Osteoblast (primary cell): ENCODE measurements at regions not wholly inside any gene's neighbourhood (a gene's known extent, or its start where the extent isn't known, plus 50 kb on each side); places are given as distances from the start of the nearest gene placed in this dataset.

Experiments
- DNase-seq: peaks from one replicate; pipeline ENCODE4 v3.0.0; 2011; ENCODE audit warnings: low spot score, mixed read lengths; ENCODE audit not compliant: insufficient read length; ENCODE audit errors: missing footprints
- H2AFZ ChIP-seq: 2 replicates; pipeline ENCODE4 v1.6.0; 2011; ENCODE audit warnings: mild to moderate bottlenecking, low read length
- H3K27ac ChIP-seq: 2 replicates; pipeline ENCODE4 v1.5.1; 2011; ENCODE audit warnings: mild to moderate bottlenecking, low read depth, low read length, moderate library complexity
- H3K27me3 ChIP-seq: 2 replicates; pipeline ENCODE4 v1.6.0; 2012; ENCODE audit warnings: mild to moderate bottlenecking, control low read depth, inconsistent platforms, low read length, moderate library complexity; ENCODE audit not compliant: insufficient read depth
- H3K36me3 ChIP-seq: 2 replicates; pipeline ENCODE4 v1.5.1; 2011; ENCODE audit warnings: mild to moderate bottlenecking, low read length, control low read depth, moderate library complexity; ENCODE audit not compliant: insufficient read depth
- H3K4me1 ChIP-seq: 2 replicates; pipeline ENCODE4 v1.5.1; 2011; ENCODE audit warnings: mild to moderate bottlenecking, low read length, control low read depth, moderate library complexity; ENCODE audit not compliant: insufficient read depth
- H3K4me2 ChIP-seq: 2 replicates; pipeline ENCODE4 v1.6.0; 2011; ENCODE audit warnings: mild to moderate bottlenecking, low read length; ENCODE audit not compliant: insufficient read depth
- H3K4me3 ChIP-seq: fragments of 200-600 bp; sonication (generic); 3 replicates; pipeline ENCODE4 v1.5.1; 2012; ENCODE audit warnings: mild to moderate bottlenecking, low read length, inconsistent platforms; ENCODE audit not compliant: insufficient read depth
- H3K79me2 ChIP-seq: 2 replicates; pipeline ENCODE4 v1.6.0; 2012; ENCODE audit warnings: mild to moderate bottlenecking, low read length, control low read depth, inconsistent platforms; ENCODE audit not compliant: insufficient read depth
- H3K9me3 ChIP-seq: 2 replicates; pipeline ENCODE4 v1.5.1; 2011; ENCODE audit warnings: low read depth, low read length, control low read depth
- H4K20me1 ChIP-seq: 2 replicates; pipeline ENCODE4 v1.6.0; 2012; ENCODE audit warnings: mild to moderate bottlenecking, low read length, control low read depth; ENCODE audit not compliant: insufficient read depth
- CTCF ChIP-seq: IDR thresholded peaks from 2 replicates; pipeline ENCODE4 v1.5.1; 2011; ENCODE audit warnings: mild to moderate bottlenecking, low read depth, low read length, moderate library complexity; ENCODE audit errors: extremely low read depth

- no peaks in the 10 kb centered on the region for H3K79me2 ChIP-seq
- no peak for DNase-seq
- H3K27ac ChIP-seq: no peak overlapping the region
- no peaks in the 10 kb centered on the region for H3K27me3 ChIP-seq
- TF ChIP-seq CTCF: no peak
- no peaks in the 10 kb centered on the region for H4K20me1 ChIP-seq
- no peaks in the 10 kb centered on the region for H3K36me3 ChIP-seq
- H2AFZ ChIP-seq: no peak overlapping the region
- H3K4me2 ChIP-seq: no peak overlapping the region
- no peaks in the 10 kb centered on the region for H3K9me3 ChIP-seq
- H3K4me3 ChIP-seq: no peak overlapping the region
- H3K4me1 ChIP-seq: no peaks in the 10 kb centered on the region
Measured at GRCh38 chr6:159334068-159334467, 164.9 kb downstream of the FNDC1 start.

- H3K27ac ChIP-seq: no peak overlapping the region
- no peak overlapping the region for H3K4me3 ChIP-seq
- H3K36me3 ChIP-seq: no peaks in the 10 kb centered on the region
- no peaks in the 10 kb centered on the region for H4K20me1 ChIP-seq
- no peak for DNase-seq
- H3K4me2 ChIP-seq: no peak overlapping the region
- H3K9me3 ChIP-seq: no peaks in the 10 kb centered on the region
- H3K79me2 ChIP-seq: no peaks in the 10 kb centered on the region
- TF ChIP-seq CTCF: no peak
- H2AFZ ChIP-seq: no peak overlapping the region
- H3K4me1 ChIP-seq: no peaks in the 10 kb centered on the region
- H3K27me3 ChIP-seq: no peaks in the 10 kb centered on the region
Measured at GRCh38 chr6:159331451-159331850, 162.3 kb downstream of the FNDC1 start.

- H3K4me3 ChIP-seq: no peak overlapping the region
- H3K27me3 ChIP-seq: no peaks in the 10 kb centered on the region
- H4K20me1 ChIP-seq: no peaks in the 10 kb centered on the region
- DNase-seq: no peak
- H2AFZ ChIP-seq: no peak overlapping the region
- no peaks in the 10 kb centered on the region for H3K79me2 ChIP-seq
- H3K9me3 ChIP-seq: no peaks in the 10 kb centered on the region
- H3K4me1 ChIP-seq: no peaks in the 10 kb centered on the region
- H3K27ac ChIP-seq: no peak overlapping the region
- H3K36me3 ChIP-seq: no peaks in the 10 kb centered on the region
- no peak for TF ChIP-seq CTCF
- no peak overlapping the region for H3K4me2 ChIP-seq
Measured at GRCh38 chr6:159329081-159329480, 159.9 kb downstream of the FNDC1 start.

GRCh38 chr6:159328052-159328451, 158.9 kb downstream of the FNDC1 start:
- Histone ChIP-seq H2AFZ (no peak overlapping the region), H3K27ac (no peak overlapping the region), H3K36me3 (no peaks in the 10 kb centered on the region), H4K20me1 (no peaks in the 10 kb centered on the region), H3K4me3 (no peak overlapping the region), H3K4me1 (no peaks in the 10 kb centered on the region), H3K79me2 (no peaks in the 10 kb centered on the region), H3K9me3 (no peaks in the 10 kb centered on the region), H3K4me2 (no peak overlapping the region), H3K27me3 (no peaks in the 10 kb centered on the region)
- no peak for TF ChIP-seq CTCF
- no peak for DNase-seq
